ENCODE measurements at regions not wholly inside any gene's neighbourhood (a gene's known extent, or its start where the extent isn't known, plus 50 kb on each side); places are given as distances from the start of the nearest gene placed in this dataset.

DNA sequence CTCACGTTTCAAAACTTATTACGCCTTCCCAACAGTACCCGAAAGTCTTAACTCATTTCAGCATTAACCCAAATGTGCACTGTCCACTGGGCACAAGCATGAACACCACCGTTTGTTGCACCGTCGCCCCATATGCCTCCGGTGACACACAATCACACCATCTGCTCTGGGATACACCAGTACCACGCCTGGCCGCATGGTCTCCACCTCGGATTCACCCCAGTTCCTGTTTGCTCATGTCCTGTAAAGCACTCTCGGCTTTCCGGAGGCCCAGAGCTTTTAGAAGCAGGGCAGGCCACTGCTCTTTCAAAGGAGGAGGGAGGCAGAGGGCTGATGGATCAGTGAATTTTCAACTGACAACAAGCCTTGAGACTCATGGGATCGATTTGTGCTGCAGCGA lies 1570.0 kb upstream of the DEFB115 start:
- no peak for TF ChIP-seq POLR2A (IDR thresholded peaks at IDR 0.05)
- no peak for TF ChIP-seq POLR2AphosphoS5 (IDR thresholded peaks at IDR 0.05)
- TF ChIP-seq, protein P1, sequence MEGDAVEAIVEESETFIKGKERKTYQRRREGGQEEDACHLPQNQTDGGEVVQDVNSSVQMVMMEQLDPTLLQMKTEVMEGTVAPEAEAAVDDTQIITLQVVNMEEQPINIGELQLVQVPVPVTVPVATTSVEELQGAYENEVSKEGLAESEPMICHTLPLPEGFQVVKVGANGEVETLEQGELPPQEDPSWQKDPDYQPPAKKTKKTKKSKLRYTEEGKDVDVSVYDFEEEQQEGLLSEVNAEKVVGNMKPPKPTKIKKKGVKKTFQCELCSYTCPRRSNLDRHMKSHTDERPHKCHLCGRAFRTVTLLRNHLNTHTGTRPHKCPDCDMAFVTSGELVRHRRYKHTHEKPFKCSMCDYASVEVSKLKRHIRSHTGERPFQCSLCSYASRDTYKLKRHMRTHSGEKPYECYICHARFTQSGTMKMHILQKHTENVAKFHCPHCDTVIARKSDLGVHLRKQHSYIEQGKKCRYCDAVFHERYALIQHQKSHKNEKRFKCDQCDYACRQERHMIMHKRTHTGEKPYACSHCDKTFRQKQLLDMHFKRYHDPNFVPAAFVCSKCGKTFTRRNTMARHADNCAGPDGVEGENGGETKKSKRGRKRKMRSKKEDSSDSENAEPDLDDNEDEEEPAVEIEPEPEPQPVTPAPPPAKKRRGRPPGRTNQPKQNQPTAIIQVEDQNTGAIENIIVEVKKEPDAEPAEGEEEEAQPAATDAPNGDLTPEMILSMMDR (IDR thresholded peaks at IDR 0.05): no peak
- intact Hi-C loops (cut with DNase I): no loop called here
- no peaks in the 10 kb centered on the region for H3K27me3 ChIP-seq (replicated peaks; ENCODE audit: insufficient read depth)
- no peaks in the 10 kb centered on the region for H3K4me1 ChIP-seq (replicated peaks)
- no peaks in the 10 kb centered on the region for H3K9me3 ChIP-seq
- WGBS: 83% methylated on average over 12 of the region's 14 CpGs
- H3K4me3 ChIP-seq: no peak overlapping the region
- no peak for DNase-seq (ENCODE audit: low spot score)
- H3K27ac ChIP-seq: no peak overlapping the region
- H3K36me3 ChIP-seq: no peaks in the 10 kb centered on the region

DNA sequence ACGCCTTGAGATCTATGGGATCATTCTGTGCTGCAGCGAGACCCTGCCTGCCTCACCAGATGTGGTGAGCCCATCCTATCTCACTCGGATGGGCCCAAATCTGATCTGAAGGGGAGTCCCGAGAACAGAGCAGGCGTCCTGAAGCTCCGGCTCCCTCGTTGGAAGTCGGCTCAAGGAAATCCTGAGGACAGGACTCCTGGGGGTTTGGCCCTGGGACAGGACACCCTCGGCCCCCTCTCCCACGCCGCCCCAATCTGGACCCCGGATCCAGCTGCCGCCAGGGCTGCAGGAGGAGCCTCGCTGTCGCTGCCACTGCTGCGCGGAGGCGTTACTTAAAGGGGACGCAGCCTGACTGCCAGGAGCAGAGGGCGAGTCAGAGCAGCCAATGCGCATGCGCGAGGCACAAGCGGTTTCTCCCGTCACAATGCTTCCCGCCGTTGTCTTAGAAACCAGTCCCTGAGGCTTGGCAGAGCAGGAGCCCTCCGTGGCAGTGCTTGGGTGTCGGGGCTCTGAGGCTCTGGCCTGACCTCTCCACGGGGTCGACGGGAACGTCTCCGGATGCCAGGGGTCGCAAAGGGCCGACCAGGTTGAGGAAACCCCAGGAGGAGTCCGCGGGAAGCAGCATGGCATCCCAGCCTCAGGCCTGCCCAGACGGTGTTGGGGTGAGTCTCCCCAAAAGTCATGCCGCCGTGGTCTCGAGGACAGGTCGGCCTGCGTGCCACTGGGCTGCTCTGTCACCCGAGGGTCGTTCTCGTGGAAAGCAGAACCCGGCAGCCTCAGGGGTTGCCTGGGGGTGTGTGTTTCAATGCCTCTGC lies 1567.8 kb upstream of the DEFB115 start:
- Histone ChIP-seq H3K36me3 (no peaks in the 10 kb centered on the region), H3K27ac (no peak overlapping the region), H3K4me1 (replicated peaks) (no peaks in the 10 kb centered on the region), H3K27me3 (replicated peaks; ENCODE audit: insufficient read depth) (no peaks in the 10 kb centered on the region), H3K4me3 (no peak overlapping the region), H3K9me3 (no peaks in the 10 kb centered on the region)
- TF ChIP-seq POLR2A (IDR thresholded peaks at IDR 0.05) (no peak), POLR2AphosphoS5 (IDR thresholded peaks at IDR 0.05) (no peak)
- TF ChIP-seq, protein P1 (IDR thresholded peaks at IDR 0.05): no peak
- DNase-seq (ENCODE audit: low spot score): no peak
- intact Hi-C loops (cut with DNase I): no loop called here
- WGBS: 56% methylated on average over 30 of the region's 48 CpGs

DNA sequence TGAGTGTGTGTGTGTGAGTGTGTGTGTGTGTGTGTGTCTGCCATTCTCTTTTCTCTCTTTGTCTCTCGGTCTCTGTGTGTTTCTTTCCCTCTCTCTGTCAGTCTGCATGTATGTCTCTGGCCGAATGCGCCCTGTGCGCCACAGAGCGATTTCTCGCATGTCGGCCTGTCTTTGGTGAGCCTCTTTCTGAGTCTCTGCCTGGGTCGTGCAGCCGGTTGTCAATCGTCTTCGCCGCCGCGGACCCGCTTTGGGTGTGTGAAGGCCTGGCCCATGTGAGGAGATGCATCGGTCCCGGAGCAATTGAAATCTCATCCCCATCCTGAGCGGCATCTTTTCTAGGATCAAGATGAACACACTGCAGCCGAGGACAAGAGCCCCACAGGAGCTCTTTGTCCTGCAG lies 1567.2 kb upstream of the DEFB115 start:
- Histone ChIP-seq H3K4me3 (no peak overlapping the region), H3K36me3 (no peaks in the 10 kb centered on the region), H3K27me3 (replicated peaks; ENCODE audit: insufficient read depth) (no peaks in the 10 kb centered on the region), H3K9me3 (no peaks in the 10 kb centered on the region), H3K27ac (no peak overlapping the region), H3K4me1 (replicated peaks) (no peaks in the 10 kb centered on the region)
- 92% methylated on average over 19 of the region's 19 CpGs for WGBS
- no peak for DNase-seq (ENCODE audit: low spot score)
- intact Hi-C loops (cut with DNase I): no loop called here
- TF ChIP-seq, protein P1 (IDR thresholded peaks at IDR 0.05): no peak
- no peak for TF ChIP-seq POLR2A (IDR thresholded peaks at IDR 0.05)
- TF ChIP-seq POLR2AphosphoS5 (IDR thresholded peaks at IDR 0.05): no peak

DNA sequence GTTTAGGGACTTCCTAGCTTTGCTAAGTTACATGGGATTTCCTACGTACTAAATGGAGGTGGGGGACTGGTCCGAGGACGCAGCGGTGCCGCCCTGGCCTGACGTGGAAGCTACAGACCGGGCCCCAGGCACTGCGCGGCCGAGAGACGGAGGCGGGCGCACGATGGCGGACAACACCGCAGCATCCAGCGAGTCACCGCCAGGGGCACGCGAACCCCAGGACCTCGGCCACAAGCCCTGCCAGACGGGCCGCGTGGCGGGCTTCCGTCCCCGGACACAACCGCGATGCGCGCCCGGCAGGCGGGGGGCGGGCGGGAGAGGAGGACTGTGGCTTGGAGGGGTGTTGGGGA lies 1516.9 kb upstream of the DEFB115 start:
- no peak for TF ChIP-seq POLR2A (IDR thresholded peaks at IDR 0.05)
- TF ChIP-seq, protein P1 (IDR thresholded peaks at IDR 0.05): no peak
- TF ChIP-seq POLR2AphosphoS5 (IDR thresholded peaks at IDR 0.05): no peak
- Histone ChIP-seq H3K4me3 (no peak overlapping the region), H3K36me3 (no peaks in the 10 kb centered on the region), H3K9me3 (no peaks in the 10 kb centered on the region), H3K27ac (no peak overlapping the region), H3K4me1 (replicated peaks) (no peaks in the 10 kb centered on the region), H3K27me3 (replicated peaks; ENCODE audit: insufficient read depth) (peaks cover 15% of the 10 kb centered on the region)
- intact Hi-C loops (cut with DNase I): no loop called here
- no peak for DNase-seq (ENCODE audit: low spot score)
- WGBS: 29% methylated on average over 31 of the region's 35 CpGs

DNA sequence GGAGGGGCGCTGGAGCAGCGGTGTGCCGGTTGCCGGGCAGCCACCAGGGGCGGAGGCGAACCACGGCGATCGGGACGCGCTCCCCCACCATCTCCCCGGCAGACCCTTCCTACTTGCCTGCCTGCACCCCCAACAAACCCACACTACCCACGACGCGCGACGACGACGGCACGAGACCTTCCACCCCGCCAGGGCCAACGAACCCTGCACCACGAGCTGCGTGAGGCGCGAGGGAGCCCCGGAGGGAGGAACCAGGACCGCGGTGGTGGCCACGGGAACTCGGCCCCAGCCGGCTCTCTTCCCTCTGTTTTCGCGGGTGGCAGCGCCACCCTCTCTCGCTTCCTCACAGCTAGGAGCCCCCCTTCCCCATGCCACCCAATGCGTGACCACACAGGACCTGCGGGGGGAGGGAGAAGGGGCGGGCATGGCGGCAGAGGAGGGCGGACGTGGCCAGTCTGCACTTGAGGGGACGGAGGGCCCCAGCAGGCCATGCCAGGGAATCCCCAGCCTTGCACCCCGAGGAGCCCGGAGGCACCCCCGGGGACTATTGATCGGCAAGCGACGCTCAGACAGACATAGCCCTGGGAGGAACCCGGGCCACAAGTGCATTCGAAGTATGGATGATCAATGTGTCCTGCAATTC lies 1516.4 kb upstream of the DEFB115 start:
- TF ChIP-seq POLR2AphosphoS5 (IDR thresholded peaks at IDR 0.05) (no peak), POLR2A (IDR thresholded peaks at IDR 0.05) (no peak)
- TF ChIP-seq, protein P1 (IDR thresholded peaks at IDR 0.05): no peak
- Histone ChIP-seq H3K27ac (no peak overlapping the region), H3K27me3 (replicated peaks; ENCODE audit: insufficient read depth) (peaks cover 15% of the 10 kb centered on the region), H3K9me3 (no peaks in the 10 kb centered on the region), H3K36me3 (no peaks in the 10 kb centered on the region), H3K4me1 (replicated peaks) (no peaks in the 10 kb centered on the region), H3K4me3 (no peak overlapping the region)
- no peak for DNase-seq (ENCODE audit: low spot score)
- WGBS: 30% methylated on average over 47 of the region's 51 CpGs
- intact Hi-C loops (cut with DNase I): no loop called here

Measured in prostate gland (tissue), 2 donors.